ENCODE measurements at regions not wholly inside any gene's neighbourhood (a gene's known extent, or its start where the extent isn't known, plus 50 kb on each side); places are given as distances from the start of the nearest gene placed in this dataset.

- TF ChIP-seq KDM5A (IDR thresholded peaks at IDR 0.05; ENCODE audit: low read length), result no peak
- no peak for TF ChIP-seq SUZ12 (IDR thresholded peaks at IDR 0.05; ENCODE audit: low read length)
- TF ChIP-seq EZH2 (IDR thresholded peaks at IDR 0.05; ENCODE audit: low read depth, low read length, severe bottlenecking), result no peak
- no peak for TF ChIP-seq POLR2A (IDR thresholded peaks at IDR 0.05; ENCODE audit: control extremely low read depth in 1 of 2, low read depth in 2 of 2, low read length in 2 of 2)
- no peak for TF ChIP-seq ZNF274 (IDR thresholded peaks at IDR 0.05; ENCODE audit: borderline replicate concordance, extremely low read depth, low read length)
- no peak for TF ChIP-seq CTCF (IDR thresholded peaks at IDR 0.05; ENCODE audit: control extremely low read depth in 1 of 3, insufficient read depth in 1 of 3, low read depth in 1 of 3, low read length in 3 of 3)
- TF ChIP-seq POLR2AphosphoS5 (IDR thresholded peaks at IDR 0.05; ENCODE audit: low read depth, low read length), result no peak
Observed at GRCh38 chrX:125219852-125220251, 99.8 kb upstream of the TEX13C start.

Measured in H1 (cell line).